NCI-H128 (cell line): ENCODE measurements at regions not wholly inside any gene's neighbourhood (a gene's known extent, or its start where the extent isn't known, plus 50 kb on each side); places are given as distances from the start of the nearest gene placed in this dataset.

Source experiments
- DNase-seq: peaks from one replicate; lab custom pipeline; 2025; ENCODE audit not compliant: unreplicated experiment; lab: John Stamatoyannopoulos, UW

- no peak for DNase-seq
Observed at GRCh38 chr9:16304301-16304700, 566.2 kb downstream of the BNC2 start.

- no peak for DNase-seq
Observed at GRCh38 chr9:16306586-16306985, 563.9 kb downstream of the BNC2 start.

- DNase-seq, result no peak
Observed at GRCh38 chr9:16307626-16308195, 562.8 kb downstream of the BNC2 start.

GRCh38 chr9:16308645-16309044, 561.8 kb downstream of the BNC2 start:
- DNase-seq, result no peak

- no peak for DNase-seq
Observed at GRCh38 chr9:16309082-16309468, 561.4 kb downstream of the BNC2 start.

GRCh38 chr9:16309469-16310271, 560.8 kb downstream of the BNC2 start:
- DNase-seq, result no peak

GRCh38 chr9:16310278-16311110, 560.0 kb downstream of the BNC2 start:
- DNase-seq, result no peak

- DNase-seq, result no peak
Observed at GRCh38 chr9:16312116-16312515, 558.4 kb downstream of the BNC2 start.

GRCh38 chr9:16312962-16313546, 557.4 kb downstream of the BNC2 start:
- no peak for DNase-seq

- DNase-seq, result no peak
Observed at GRCh38 chr9:16314476-16314875, 556.0 kb downstream of the BNC2 start.

- DNase-seq, result no peak
Observed at GRCh38 chr9:16315720-16316119, 554.8 kb downstream of the BNC2 start.

- DNase-seq, result no peak
Observed at GRCh38 chr9:16316456-16316855, 554.0 kb downstream of the BNC2 start.

- no peak for DNase-seq
Observed at GRCh38 chr9:16316911-16317817, 553.3 kb downstream of the BNC2 start.

GRCh38 chr9:16318516-16319060, 551.9 kb downstream of the BNC2 start:
- no peak for DNase-seq

- no peak for DNase-seq
Observed at GRCh38 chr9:16319646-16320045, 550.8 kb downstream of the BNC2 start.

GRCh38 chr9:16320338-16320902, 550.0 kb downstream of the BNC2 start:
- DNase-seq, result no peak

GRCh38 chr9:16321461-16322119, 548.9 kb downstream of the BNC2 start:
- DNase-seq, result no peak

GRCh38 chr9:16322849-16323248, 547.6 kb downstream of the BNC2 start:
- no peak for DNase-seq

- no peak for DNase-seq
Observed at GRCh38 chr9:16325966-16326365, 544.5 kb downstream of the BNC2 start.
